ENCODE measurements at regions not wholly inside any gene's neighbourhood (a gene's known extent, or its start where the extent isn't known, plus 50 kb on each side); places are given as distances from the start of the nearest gene placed in this dataset.

DNA sequence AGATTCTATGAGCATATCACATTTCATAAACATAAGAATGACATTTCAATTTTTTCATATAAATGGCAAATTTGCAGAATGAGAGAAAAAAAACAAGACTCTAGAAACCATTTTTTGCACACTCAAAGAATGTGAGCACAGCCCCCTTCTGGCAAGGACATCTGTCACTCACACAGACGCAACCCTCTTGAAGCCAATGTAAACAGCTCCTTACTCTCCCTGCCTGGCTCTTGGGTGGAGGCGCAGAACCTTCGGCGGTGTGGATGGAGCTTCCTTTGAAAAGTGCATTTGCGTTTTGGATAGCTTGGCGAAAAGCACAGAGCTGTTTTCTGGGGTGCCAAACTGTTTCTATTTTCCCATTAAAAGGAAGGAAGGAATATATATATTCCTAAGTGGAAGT lies 367.6 kb upstream of the TSHZ3 start:
- H3K36me3 ChIP-seq = no peaks in the 10 kb centered on the region
- H3K27ac ChIP-seq = no peak overlapping the region
- H3K27me3 ChIP-seq = no peaks in the 10 kb centered on the region
- DNase-seq (no peak), ATAC-seq (ENCODE audit: low FRiP score in 2 of 2) (no peak)
- TF ChIP-seq POLR2A (IDR thresholded peaks at IDR 0.05) = no peak
- TF ChIP-seq, protein P1, sequence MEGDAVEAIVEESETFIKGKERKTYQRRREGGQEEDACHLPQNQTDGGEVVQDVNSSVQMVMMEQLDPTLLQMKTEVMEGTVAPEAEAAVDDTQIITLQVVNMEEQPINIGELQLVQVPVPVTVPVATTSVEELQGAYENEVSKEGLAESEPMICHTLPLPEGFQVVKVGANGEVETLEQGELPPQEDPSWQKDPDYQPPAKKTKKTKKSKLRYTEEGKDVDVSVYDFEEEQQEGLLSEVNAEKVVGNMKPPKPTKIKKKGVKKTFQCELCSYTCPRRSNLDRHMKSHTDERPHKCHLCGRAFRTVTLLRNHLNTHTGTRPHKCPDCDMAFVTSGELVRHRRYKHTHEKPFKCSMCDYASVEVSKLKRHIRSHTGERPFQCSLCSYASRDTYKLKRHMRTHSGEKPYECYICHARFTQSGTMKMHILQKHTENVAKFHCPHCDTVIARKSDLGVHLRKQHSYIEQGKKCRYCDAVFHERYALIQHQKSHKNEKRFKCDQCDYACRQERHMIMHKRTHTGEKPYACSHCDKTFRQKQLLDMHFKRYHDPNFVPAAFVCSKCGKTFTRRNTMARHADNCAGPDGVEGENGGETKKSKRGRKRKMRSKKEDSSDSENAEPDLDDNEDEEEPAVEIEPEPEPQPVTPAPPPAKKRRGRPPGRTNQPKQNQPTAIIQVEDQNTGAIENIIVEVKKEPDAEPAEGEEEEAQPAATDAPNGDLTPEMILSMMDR (IDR thresholded peaks at IDR 0.05) = no peak
- TF ChIP-seq EP300 (IDR thresholded peaks at IDR 0.05) = no peak
- no peak for TF ChIP-seq POLR2AphosphoS5 (IDR thresholded peaks at IDR 0.05)
- peaks cover 0 to 15% (median 5%) of the 10 kb centered on the region in 4 donors for H3K9me3 ChIP-seq
- 57 to 61% methylated on average over 6 of the region's 6 CpGs for WGBS, 2 donors
- no peak overlapping the region for H3K4me3 ChIP-seq
- H3K4me1 ChIP-seq = no peaks in the 10 kb centered on the region

DNA sequence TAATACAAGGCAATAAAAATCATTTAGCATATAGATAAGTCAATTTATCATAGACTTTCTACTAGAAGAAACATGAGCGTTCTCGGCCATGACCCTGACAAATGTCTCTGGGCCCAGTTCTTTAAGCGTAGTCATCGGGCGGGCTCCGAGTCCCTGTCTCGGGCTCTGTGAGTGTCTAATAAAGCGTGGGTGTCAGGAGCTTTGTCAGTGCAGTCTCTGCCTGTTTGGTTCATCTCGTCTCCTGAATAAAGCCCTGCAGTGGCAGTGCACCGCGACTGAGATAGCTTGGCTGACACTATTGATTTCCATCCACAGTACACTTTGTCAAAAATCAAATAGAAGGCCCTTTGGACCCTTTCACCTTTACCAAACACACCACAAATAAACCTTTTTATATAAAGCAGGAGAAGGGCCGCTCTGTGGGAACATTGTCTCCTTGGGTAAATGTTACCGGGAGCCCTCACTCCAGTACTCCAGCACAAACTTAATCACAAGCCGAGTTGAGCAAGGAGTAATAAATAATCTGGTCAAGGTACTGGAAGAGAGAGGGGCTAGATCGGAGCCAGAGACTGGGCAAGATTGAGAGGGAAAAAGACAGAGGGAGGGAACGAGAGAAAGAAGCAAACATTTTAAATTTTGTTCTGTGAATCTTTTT lies 368.2 kb upstream of the TSHZ3 start:
- Histone ChIP-seq H3K4me1 (no peaks in the 10 kb centered on the region), H3K4me3 (no peak overlapping the region), H3K27ac (no peak overlapping the region), H3K9me3 (peaks cover 0 to 15% (median 4%) of the 10 kb centered on the region in 4 donors), H3K27me3 (no peaks in the 10 kb centered on the region), H3K36me3 (no peaks in the 10 kb centered on the region)
- DNase-seq (no peak), ATAC-seq (ENCODE audit: low FRiP score in 2 of 2) (no peak)
- TF ChIP-seq, protein P1 (IDR thresholded peaks at IDR 0.05) = no peak
- TF ChIP-seq POLR2A (IDR thresholded peaks at IDR 0.05) = no peak
- TF ChIP-seq POLR2AphosphoS5 (IDR thresholded peaks at IDR 0.05) = no peak
- TF ChIP-seq EP300 (IDR thresholded peaks at IDR 0.05) = no peak
- 69 to 71% methylated on average over 14 to 16 of the region's 16 CpGs for WGBS, 2 donors

DNA sequence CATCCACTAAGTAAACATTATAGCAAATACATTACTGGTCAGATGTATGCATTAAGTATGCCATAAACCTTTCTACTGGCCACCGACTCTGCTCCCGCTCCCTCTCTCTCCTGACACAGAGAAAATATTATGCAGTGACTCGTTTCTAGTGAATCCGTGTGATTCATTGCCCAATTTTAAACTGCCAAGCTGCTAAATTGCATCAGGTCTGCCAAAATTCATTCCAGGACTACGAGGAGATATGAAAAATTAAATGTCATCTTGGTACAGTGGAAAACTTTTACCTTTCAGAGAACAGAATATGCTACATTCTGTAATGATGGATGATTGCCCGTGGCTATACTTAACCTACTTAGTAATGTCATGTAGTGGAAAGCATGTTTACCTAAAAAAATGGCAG lies 368.8 kb upstream of the TSHZ3 start:
- WGBS, 2 donors = 59 to 63% methylated on average over 6 of the region's 6 CpGs
- DNase-seq = no peak
- Histone ChIP-seq H3K9me3 (peaks cover 0 to 10% (median 2%) of the 10 kb centered on the region in 4 donors), H3K4me3 (no peak overlapping the region), H3K27me3 (no peaks in the 10 kb centered on the region), H3K27ac (no peak overlapping the region), H3K4me1 (no peaks in the 10 kb centered on the region), H3K36me3 (no peaks in the 10 kb centered on the region)
- ATAC-seq (ENCODE audit: low FRiP score in 2 of 2) = no peak
- TF ChIP-seq POLR2A (IDR thresholded peaks at IDR 0.05) (no peak), EP300 (IDR thresholded peaks at IDR 0.05) (no peak), POLR2AphosphoS5 (IDR thresholded peaks at IDR 0.05) (no peak)
- TF ChIP-seq, protein P1 (IDR thresholded peaks at IDR 0.05) = no peak

DNA sequence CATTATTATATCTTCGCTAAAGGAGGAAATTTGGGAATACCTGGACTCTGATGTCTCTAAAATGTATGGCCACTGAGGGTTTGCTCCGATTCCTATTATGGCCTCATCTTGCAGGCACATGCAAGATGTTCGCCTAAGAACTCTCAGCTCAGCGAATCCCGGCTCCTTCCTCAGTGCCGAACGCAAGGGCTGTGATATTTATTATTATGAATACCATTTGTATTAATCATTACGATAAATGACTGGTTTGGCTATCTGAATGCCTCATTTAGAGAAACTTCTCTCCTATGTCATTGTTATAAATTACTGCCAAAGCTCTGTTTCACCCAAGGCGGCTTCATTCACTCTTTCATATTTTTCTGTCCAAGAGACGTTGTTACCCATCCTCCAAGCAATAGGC lies 369.7 kb upstream of the TSHZ3 start:
- H3K4me3 ChIP-seq = no peak overlapping the region
- H3K27me3 ChIP-seq = no peaks in the 10 kb centered on the region
- H3K9me3 ChIP-seq = peaks cover 0 to 1% (median 0%) of the 10 kb centered on the region in 4 donors
- no peak for DNase-seq
- WGBS, 2 donors = 83 to 90% methylated on average over 10 of the region's 10 CpGs
- no peak for ATAC-seq (ENCODE audit: low FRiP score in 2 of 2)
- TF ChIP-seq, protein P1 (IDR thresholded peaks at IDR 0.05) = no peak
- no peak for TF ChIP-seq POLR2A (IDR thresholded peaks at IDR 0.05)
- TF ChIP-seq EP300 (IDR thresholded peaks at IDR 0.05) = no peak
- no peak for TF ChIP-seq POLR2AphosphoS5 (IDR thresholded peaks at IDR 0.05)
- H3K4me1 ChIP-seq = no peaks in the 10 kb centered on the region
- H3K27ac ChIP-seq = no peak overlapping the region
- no peaks in the 10 kb centered on the region for H3K36me3 ChIP-seq

DNA sequence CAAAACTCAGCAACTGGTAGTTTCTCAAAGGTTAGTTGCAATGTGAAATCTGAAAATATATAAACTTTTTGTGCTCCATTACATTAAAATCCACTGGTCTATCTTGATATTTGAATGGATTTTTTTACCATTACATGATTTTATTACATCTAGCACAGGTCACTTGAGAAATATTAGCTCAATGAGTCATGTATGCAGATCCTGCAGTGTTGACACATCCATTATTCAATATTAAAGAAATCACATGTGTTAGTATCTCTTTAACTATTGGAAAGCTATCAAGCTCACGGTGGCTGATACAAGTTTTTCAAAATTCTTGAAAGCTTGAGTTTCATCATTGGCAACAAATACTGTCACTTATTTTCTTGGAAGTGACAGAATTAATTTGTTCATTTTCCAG lies 373.9 kb upstream of the TSHZ3 start:
- no peak for TF ChIP-seq EP300 (IDR thresholded peaks at IDR 0.05)
- no peak for TF ChIP-seq POLR2AphosphoS5 (IDR thresholded peaks at IDR 0.05)
- TF ChIP-seq POLR2A (IDR thresholded peaks at IDR 0.05) = no peak
- TF ChIP-seq, protein P1 (IDR thresholded peaks at IDR 0.05) = no peak
- Histone ChIP-seq H3K9me3 (no peaks in the 10 kb centered on the region), H3K4me3 (no peak overlapping the region), H3K27me3 (no peaks in the 10 kb centered on the region), H3K4me1 (no peaks in the 10 kb centered on the region), H3K27ac (no peak overlapping the region), H3K36me3 (no peaks in the 10 kb centered on the region)
- 72 to 82% methylated on average over 1 of the region's 1 CpG for WGBS, 2 donors
- DNase-seq (no peak), ATAC-seq (ENCODE audit: low FRiP score in 2 of 2) (no peak)

Measured in upper lobe of left lung (tissue), 6 donors.